HepG2 (cell line): ENCODE measurements at regions not wholly inside any gene's neighbourhood (a gene's known extent, or its start where the extent isn't known, plus 50 kb on each side); places are given as distances from the start of the nearest gene placed in this dataset.

Source experiments
- ATAC-seq: fragments of 200-7000 bp; cut with Tn5 transposase; 3 replicates; pipeline ENCODE4 v1.9.1; 2020; ENCODE audit warnings: mild to moderate bottlenecking, moderate library complexity
- BruUV-seq: library from RNA; stranded (reverse); fragments of 400-500 nt; replicated peaks from 2 replicates; lab custom pipeline; 2021; lab: Mats Ljungman, UMichigan
- CTCF ChIA-PET: fragments of 300-600 bp; formaldehyde crosslinking; extraction: SDS; loops from one replicate; lab custom pipeline; 2021; ENCODE audit warnings: low total read pairs, inconsistent platforms, low intra/inter-chr PET ratio; lab: Yijun Ruan, JAX
- POLR2A ChIA-PET: fragments of 350-600 bp; sonication (Branson Sonifier 250); formaldehyde crosslinking; loops from one replicate; lab custom pipeline; 2020; ENCODE audit warnings: antibody characterized with exemption, inconsistent platforms; lab: Yijun Ruan, JAX
- DNase-seq: peaks from one replicate; pipeline ENCODE4 v3.0.0-alpha.2; 2015; ENCODE audit warnings: low spot score
- FAIRE-seq: peaks from 3 replicates; lab custom pipeline; 2011; peaks lifted over from hg19 to GRCh38; lab: Jason Lieb, UNC
- H2AFZ ChIP-seq: one replicate; pipeline ENCODE4 v1.6.1; 2011; ENCODE audit warnings: low read length, inconsistent platforms
- H3K27ac ChIP-seq: fragments of 300-600 bp; 3 replicates; pipeline ENCODE4 v1.8.0; 2011; ENCODE audit warnings: mixed run types, mild to moderate bottlenecking, mixed read lengths, low read length, inconsistent platforms; ENCODE audit not compliant: insufficient read depth; ENCODE audit errors: extremely low read length
- H3K27me3 ChIP-seq, 2 experiments: fragments of 200-600 bp in 1 of 2; 2 replicates in 1 of 2; 3 replicates in 1 of 2; pipeline versions ENCODE4 v1.6.0 to v1.8.0; 2011; ENCODE audit warnings: low read length in 2 of 2, mild to moderate bottlenecking in 2 of 2, moderate library complexity in 2 of 2, inconsistent platforms in 1 of 2; ENCODE audit not compliant: insufficient read depth in 2 of 2, control insufficient read depth in 1 of 2
- H3K36me3 ChIP-seq, 2 experiments: fragments of 200-600 bp in 1 of 2; replicated peaks in 1 of 2; 2 replicates in 1 of 2; 3 replicates in 1 of 2; pipeline versions ENCODE4 v1.5.1 to v1.8.0; 2011; ENCODE audit warnings: low read length in 2 of 2, inconsistent platforms in 1 of 2; ENCODE audit not compliant: insufficient read depth in 2 of 2, control insufficient read depth in 1 of 2
- H3K4me1 ChIP-seq: 2 replicates; pipeline ENCODE4 v1.5.1; 2012; ENCODE audit warnings: low read length, inconsistent platforms; ENCODE audit not compliant: insufficient read depth
- H3K4me2 ChIP-seq: 2 replicates; pipeline ENCODE4 v1.6.0; 2011; ENCODE audit warnings: low read depth, low read length, inconsistent platforms
- H3K4me3 ChIP-seq, 3 experiments: fragments of 200-600 bp in 1 of 3; sonication (generic), shearing (Covaris generic) in 1 of 3; replicated peaks in 1 of 3; 2 replicates each; pipeline ENCODE4 v1.5.1; 2011 to 2016; ENCODE audit warnings: low read length in 3 of 3, inconsistent platforms in 2 of 3, low read depth in 2 of 3, mild to moderate bottlenecking in 2 of 3, control low read depth in 1 of 3, mixed read lengths in 1 of 3; ENCODE audit not compliant: insufficient read depth in 1 of 3
- H3K79me2 ChIP-seq: one replicate; pipeline ENCODE4 v1.6.1; 2011; ENCODE audit warnings: low read length, inconsistent platforms; ENCODE audit not compliant: insufficient read depth
- H3K9ac ChIP-seq: 2 replicates; pipeline ENCODE4 v1.6.0; 2011; ENCODE audit warnings: mild to moderate bottlenecking, low read depth, low read length, inconsistent platforms; ENCODE audit not compliant: insufficient read depth
- H3K9me3 ChIP-seq: 2 replicates; pipeline ENCODE4 v1.5.1; 2012; ENCODE audit warnings: mild to moderate bottlenecking, low read length
- H4K20me1 ChIP-seq: 2 replicates; pipeline ENCODE4 v1.6.0; 2011; ENCODE audit warnings: inconsistent platforms, mild to moderate bottlenecking, low read length, moderate library complexity; ENCODE audit not compliant: insufficient read depth
- MTERF4 ChIP-seq: sonication (generic); formaldehyde crosslinking; IDR thresholded peaks from 2 replicates; pipeline ENCODE4 v1.8.0; 2023; ENCODE audit warnings: mild to moderate bottlenecking, missing genetic modification reagents
- SSRP1 ChIP-seq: IDR thresholded peaks from 2 replicates; pipeline ENCODE4 v1.6.1; 2016; ENCODE audit warnings: control low read depth
- TEAD3 ChIP-seq: optimal IDR thresholded peaks from 2 replicates; pipeline ENCODE3; 2016; ENCODE audit warnings: borderline replicate concordance
- ZBTB3 ChIP-seq: sonication (generic); formaldehyde crosslinking; IDR thresholded peaks from 2 replicates; pipeline ENCODE4 v1.4.0; 2020; ENCODE audit warnings: low read depth, mild to moderate bottlenecking, moderate library complexity, missing genetic modification reagents, borderline replicate concordance
- ZNF451 ChIP-seq: sonication (generic); formaldehyde crosslinking; IDR thresholded peaks from 2 replicates; pipeline ENCODE4 v1.5.0; 2020; ENCODE audit warnings: mild to moderate bottlenecking, missing genetic modification reagents
- ZNF7 ChIP-seq: IDR thresholded peaks from 2 replicates; pipeline ENCODE4 v1.6.1; 2016; ENCODE audit warnings: missing biosample characterization, missing genetic modification reagents
- WGBS: methylation state at CpG from one replicate; pipeline ENCODE4 v1.1.6; 2017; ENCODE audit warnings: low lambda C conversion rate; 5-methylcytosine and 5-hydroxymethylcytosine counted together
- in situ Hi-C: cut with HindIII; loops from 2 replicates; pipeline ENCODE4 v1.10.0; 2017; ENCODE audit warnings: low pct_unique_long_range_greater_than_20kb; ENCODE audit not compliant: extremely low pct_ligation_motif_present
- intact Hi-C: fragments of 100-400 bp; cut with micrococcal nuclease; formaldehyde crosslinking; loops from one replicate; pipeline ENCODE4 v1.10.0; 2022; ENCODE audit not compliant: unreplicated experiment
- TF ChIP-seq, protein P1 (sequence below): sonication (generic); formaldehyde crosslinking; IDR thresholded peaks from 2 replicates; pipeline ENCODE4 v1.4.0; 2020; ENCODE audit warnings: mild to moderate bottlenecking, low read depth, missing genetic modification reagents

DNA sequence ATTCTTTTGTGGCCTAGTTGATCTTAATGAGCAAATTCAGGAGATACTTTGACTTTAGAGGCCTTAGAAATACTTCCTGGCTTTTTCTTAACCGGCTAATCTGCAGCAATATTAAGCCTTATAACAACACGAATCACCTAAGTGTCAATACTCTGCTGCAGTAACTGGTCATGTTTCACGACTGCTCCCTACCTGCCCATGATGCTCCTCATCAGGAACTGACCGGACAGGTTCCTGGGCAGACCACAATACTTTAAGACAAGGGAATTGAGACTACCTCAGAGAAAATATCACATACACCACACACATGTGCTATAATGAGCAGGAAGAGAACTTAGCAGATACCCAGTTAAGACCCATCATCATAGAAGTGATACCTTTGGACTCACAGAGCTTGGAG is 211.9 kb upstream of the BMP4 start:
- no peaks in the 10 kb centered on the region for H3K27me3 ChIP-seq
- BruUV-seq, result no TSS peak
- in situ Hi-C loops, result no loop called here
- no peak overlapping the region for H3K4me3 ChIP-seq
- intact Hi-C loops, result no loop called here
- H3K79me2 ChIP-seq, result no peaks in the 10 kb centered on the region
- TF ChIP-seq TEAD3 (CRISPR knock-in tag) (no peak), ZNF451 (CRISPR knock-in tag) (no peak), ZBTB3 (no peak), MTERF4 (CRISPR knock-in tag) (no peak), ZNF7 (CRISPR knock-in tag) (no peak), SSRP1 (CRISPR knock-in tag) (no peak)
- TF ChIP-seq, protein P1, sequence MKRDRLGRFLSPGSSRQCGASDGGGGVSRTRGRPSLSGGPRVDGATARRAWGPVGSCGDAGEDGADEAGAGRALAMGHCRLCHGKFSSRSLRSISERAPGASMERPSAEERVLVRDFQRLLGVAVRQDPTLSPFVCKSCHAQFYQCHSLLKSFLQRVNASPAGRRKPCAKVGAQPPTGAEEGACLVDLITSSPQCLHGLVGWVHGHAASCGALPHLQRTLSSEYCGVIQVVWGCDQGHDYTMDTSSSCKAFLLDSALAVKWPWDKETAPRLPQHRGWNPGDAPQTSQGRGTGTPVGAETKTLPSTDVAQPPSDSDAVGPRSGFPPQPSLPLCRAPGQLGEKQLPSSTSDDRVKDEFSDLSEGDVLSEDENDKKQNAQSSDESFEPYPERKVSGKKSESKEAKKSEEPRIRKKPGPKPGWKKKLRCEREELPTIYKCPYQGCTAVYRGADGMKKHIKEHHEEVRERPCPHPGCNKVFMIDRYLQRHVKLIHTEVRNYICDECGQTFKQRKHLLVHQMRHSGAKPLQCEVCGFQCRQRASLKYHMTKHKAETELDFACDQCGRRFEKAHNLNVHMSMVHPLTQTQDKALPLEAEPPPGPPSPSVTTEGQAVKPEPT (CRISPR knock-in tag), result no peak
- H3K36me3 ChIP-seq, result no peaks in the 10 kb centered on the region
- no peak overlapping the region for H2AFZ ChIP-seq
- no peaks in the 10 kb centered on the region for H4K20me1 ChIP-seq
- WGBS, result 94% methylated on average over 4 of the region's 4 CpGs
- ChIA-PET POLR2A (no interaction called here), CTCF (no interaction called here)
- no peak overlapping the region for H3K27ac ChIP-seq
- peaks cover 6% of the 10 kb centered on the region for H3K4me1 ChIP-seq
- H3K9ac ChIP-seq, result no peak overlapping the region
- no peaks in the 10 kb centered on the region for H3K9me3 ChIP-seq
- no peak for ATAC-seq
- FAIRE-seq, result no peak
- H3K4me2 ChIP-seq, result no peak overlapping the region
- no peak for DNase-seq
